Fibroblast of the conjunctiva (primary cell): ENCODE measurements at regions not wholly inside any gene's neighbourhood (a gene's known extent, or its start where the extent isn't known, plus 50 kb on each side); places are given as distances from the start of the nearest gene placed in this dataset.

Experiments used
- DNase-seq: peaks from one replicate; pipeline ENCODE4 v3.0.0-alpha.2; 2010; ENCODE audit warnings: low read depth

- DNase-seq = no peak
Measured at GRCh38 chr21:37967036-37967435, 50.8 kb upstream of the KCNJ6 start.

DNA sequence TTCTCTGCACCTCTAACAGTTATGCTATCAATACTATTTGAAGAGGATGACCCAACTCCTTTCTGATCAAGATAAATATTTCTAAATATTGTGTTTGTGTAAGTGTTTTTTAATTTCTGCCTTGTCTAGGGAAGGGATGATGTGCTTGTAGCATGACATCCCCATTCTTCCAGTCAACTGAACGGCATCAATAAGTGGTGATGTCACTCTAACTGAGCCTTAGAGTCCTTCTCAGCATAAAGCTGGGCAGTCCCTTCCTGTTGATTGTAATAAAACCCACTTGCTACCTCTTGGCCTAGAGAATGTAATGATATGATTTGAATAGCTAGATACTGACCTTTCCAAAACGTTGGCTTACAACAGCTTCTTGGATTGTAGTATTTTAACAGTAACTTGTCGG, 52.5 kb upstream of the KCNJ6 start:
- DNase-seq = no peak

GRCh38 chr21:37970548-37970947, 54.3 kb upstream of the KCNJ6 start:
- no peak for DNase-seq

- DNase-seq = no peak
Measured at GRCh38 chr21:37971390-37971950, 55.2 kb upstream of the KCNJ6 start.

GRCh38 chr21:37974081-37974480, 57.8 kb upstream of the KCNJ6 start:
- DNase-seq = no peak

DNA sequence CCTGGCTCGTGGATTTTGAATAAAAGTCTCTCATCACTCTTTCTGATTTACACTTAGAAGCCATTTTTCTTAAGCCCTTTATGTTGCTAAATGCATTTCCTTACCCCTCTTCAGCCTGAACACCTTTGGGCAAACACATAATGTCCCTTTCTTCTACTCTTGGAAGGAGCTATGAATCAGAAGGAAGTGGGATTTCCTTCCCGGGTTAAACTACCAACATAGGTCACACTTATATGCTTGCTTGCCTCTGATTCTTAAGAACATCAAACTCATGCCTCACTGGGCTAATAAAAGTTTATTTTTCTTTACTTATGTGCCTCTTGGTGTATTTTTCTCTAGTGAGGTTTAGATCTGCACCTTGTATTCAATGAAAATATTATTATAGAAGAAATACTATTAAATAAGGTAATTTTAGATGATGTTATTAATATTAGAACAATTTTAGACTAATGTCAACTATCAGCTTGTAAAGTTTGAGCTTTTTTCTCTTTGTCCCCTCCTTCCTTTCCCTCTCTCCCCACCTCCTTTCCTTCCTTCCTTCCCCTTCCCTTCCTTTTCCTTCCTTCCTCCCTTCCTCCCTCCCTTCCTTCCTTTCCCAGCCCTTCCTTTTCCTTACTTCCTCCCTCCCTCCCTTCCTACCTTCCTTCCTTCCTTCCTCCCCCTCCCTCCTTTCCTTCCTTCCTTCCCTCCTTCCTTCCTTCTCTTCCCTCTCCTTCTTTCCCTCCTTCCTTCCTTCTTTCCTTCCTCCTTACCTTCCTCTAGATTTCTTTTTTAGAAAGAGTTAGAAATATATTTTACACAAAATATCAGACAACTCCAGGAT, 66.5 kb upstream of the KCNJ6 start:
- DNase-seq = no peak

- no peak for DNase-seq
Measured at GRCh38 chr21:37983336-37984095, 67.3 kb upstream of the KCNJ6 start.

DNA sequence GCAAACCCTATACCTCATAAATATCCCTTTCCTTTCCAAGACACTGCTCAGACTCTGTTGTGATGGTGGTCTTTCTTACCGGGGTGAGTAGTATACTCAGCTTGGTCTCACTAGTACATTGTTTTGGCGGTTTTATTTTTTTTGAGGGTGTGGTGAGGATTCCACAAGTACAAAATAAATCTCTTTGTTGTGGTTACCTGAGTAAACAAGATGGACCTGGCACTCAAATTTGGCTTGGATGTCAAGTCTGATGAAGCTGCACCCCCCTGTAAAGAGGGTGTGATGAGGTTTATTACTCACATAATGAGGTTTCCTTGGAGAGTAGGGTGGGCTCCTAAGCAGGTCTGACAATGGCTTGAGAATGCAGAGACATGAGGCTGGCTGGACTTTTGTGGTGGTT, 68.2 kb upstream of the KCNJ6 start:
- DNase-seq = no peak

DNA sequence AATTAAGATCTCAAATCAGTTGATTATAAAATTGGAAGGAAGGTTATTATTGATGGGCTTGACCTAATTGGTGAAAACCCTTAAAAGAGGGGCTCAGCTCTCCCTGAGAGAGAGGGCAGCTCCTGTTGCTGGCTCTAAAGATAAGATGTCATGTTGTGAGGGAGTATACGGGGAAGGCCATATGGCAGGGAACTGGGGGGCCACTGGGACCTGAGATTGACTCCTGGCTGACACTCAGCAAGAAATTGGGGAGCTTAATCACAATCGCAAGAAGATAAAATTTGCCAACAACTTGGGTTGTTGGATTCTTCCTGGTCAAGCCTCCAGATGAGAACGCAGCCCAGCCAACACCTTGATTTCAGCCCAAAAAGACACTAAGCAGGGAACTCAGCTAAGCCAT, 69.7 kb upstream of the KCNJ6 start:
- no peak for DNase-seq

GRCh38 chr21:37986751-37987399, 70.6 kb upstream of the KCNJ6 start:
- DNase-seq = no peak

DNA sequence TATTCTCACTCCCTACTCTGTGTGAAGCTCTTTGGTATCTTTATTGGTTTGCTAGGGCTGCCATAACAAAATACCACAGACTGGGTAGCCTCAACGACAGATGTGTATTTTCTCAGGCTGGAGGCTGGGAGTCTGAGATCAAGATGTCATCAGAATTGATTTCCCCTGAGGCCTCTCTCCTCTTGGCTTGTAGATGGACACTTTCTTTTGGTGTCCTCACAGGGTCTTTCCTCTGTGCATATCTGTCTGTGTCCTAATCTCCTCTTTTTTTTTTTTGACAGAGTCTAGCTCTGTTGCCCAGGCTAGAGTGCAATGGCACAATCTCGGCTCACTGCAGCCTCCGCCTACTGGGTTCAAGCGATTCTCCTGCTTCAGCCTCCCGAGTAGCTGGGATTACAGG, 71.4 kb upstream of the KCNJ6 start:
- DNase-seq = no peak

DNA sequence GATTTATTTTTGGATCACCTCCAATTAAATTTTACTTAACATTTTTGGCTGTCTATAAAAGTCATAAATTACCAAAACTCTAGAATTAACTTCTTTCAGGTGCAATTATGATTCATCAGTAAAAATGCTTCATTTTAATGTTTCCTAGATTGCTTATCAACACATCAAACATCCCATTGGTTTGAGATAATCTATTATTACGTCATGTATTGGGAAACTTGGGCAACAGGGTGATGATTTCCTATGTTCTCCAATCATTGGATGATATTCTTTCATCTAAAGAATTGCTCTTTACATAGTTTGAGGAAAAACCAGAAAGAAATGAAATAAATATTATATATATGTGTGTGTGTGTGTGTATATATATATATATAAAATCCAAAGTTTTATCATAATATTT, 76.8 kb upstream of the KCNJ6 start:
- DNase-seq = no peak

DNA sequence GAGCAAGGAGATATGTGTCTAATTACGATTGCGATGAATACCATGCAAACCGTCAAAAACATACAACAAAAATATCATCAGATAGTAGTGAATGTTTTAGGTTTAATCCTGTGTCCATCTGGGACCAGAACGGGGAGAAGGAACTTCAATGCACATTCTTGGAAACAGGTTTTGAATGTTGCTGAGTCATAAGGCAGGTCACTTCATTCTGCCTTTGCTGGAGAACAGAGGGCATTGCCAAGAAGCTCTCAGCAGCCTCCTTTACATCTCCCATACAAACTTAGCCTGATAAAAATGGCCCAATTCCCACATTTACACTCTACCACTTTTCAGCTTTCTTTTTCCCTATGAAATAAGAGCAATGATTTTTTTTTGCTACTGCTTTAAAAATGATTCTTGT, 78.0 kb upstream of the KCNJ6 start:
- DNase-seq = no peak

GRCh38 chr21:38012672-38013071, 96.4 kb upstream of the KCNJ6 start:
- no peak for DNase-seq

DNA sequence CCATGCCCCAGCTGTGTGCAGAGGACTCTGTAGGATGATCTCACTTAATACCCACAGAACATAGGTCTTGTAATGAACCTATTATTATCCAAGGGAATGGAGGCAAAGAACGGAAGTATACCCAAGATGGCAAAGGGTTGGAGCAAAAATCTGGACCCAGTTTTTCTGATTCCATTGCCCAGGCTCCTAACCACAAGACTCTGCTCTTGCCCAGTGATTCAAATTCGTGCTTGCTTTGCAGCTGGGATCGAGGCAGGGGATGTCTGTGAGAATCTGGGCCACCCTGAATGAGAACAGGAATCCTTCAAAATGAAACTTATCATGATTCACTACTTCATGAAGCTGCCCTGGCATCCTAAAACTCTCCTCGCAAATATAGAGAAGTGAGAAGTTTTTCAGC, 97.5 kb upstream of the KCNJ6 start:
- DNase-seq = no peak

GRCh38 chr21:38014298-38014697, 98.0 kb upstream of the KCNJ6 start:
- DNase-seq = no peak

GRCh38 chr21:38027901-38028498, 111.7 kb upstream of the KCNJ6 start:
- DNase-seq = no peak

DNA sequence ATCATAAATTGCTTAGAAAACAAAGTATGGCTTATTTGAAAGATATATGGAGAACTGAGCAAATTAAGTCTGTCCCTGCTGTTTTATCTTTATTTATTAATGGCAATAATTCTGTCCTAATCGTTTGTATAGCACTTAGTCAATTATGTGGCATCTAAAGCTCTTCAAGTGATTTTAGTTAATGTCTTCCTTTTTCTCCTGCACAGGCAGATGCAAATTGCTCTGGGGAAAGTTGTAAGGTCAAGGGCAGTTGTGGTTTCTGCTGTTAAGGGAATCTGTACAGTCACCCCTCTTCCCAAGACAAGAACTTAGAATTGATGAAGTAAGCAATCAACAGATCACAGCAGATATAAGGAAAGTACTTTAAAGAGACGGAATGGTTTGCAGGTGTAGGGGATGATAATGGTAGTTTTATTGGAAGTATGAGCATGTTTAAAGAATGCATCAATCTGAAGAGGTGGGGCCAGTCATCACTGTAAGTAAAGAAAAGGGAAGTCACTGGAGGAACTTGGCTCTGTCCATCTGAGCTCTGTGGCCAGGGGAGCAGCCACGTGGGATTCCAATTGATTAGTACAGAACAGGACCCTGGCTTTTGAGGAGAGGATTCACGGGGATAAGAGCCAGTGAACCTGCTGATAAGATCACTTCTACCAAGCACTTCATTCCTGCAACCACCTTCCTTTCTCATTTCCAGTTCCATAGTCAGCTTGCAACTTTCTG, 116.0 kb upstream of the KCNJ6 start:
- no peak for DNase-seq

DNA sequence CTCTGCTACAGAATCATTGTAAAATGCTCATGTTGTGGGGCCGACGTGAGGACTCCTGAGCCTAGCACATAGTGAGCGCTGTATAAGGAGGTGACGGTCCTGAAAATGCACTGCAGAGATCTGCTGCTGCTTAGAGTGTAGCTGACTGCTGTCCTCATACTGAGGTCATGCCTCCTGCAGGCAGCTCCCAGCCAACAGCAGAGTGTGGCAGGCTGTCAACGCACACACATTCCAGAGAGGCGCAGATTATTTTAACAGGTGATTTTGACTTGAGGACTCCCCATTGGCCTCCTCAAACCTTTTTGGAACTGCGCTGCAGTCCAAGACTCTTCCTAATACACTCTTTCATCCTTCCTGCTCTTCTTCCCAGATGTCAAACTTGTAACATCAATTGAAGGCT, 119.8 kb upstream of the KCNJ6 start:
- DNase-seq = no peak

GRCh38 chr21:38037416-38037815, 121.2 kb upstream of the KCNJ6 start:
- DNase-seq = no peak

DNA sequence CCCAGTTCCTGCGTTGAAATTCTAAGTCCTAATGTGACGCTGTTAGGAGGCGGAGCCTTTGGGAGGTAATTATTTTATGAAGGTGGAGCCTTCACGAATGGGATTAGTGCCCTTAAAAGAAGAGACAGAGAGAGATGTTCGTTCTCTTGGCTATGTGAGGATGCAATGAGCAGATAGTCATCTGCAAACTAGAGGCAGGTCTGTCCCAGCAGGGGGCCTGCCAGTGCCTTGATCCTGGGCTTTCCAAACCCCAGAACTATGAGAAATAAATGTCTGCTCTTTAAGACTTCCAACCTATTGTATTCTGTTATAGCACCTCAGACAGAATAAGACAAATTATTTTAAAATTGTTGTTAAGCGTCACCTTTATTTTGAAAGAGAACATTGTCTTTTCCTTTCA, 123.1 kb upstream of the KCNJ6 start:
- no peak for DNase-seq

GRCh38 chr21:38039841-38040240, 123.6 kb upstream of the KCNJ6 start:
- DNase-seq = no peak
